Liver (tissue), 3 donors: ENCODE measurements at regions not wholly inside any gene's neighbourhood (a gene's known extent, or its start where the extent isn't known, plus 50 kb on each side); places are given as distances from the start of the nearest gene placed in this dataset.

Experiments used
- ATF3 ChIP-seq: IDR thresholded peaks from 2 replicates; pipeline ENCODE4 v1.6.1; 2016; ENCODE audit warnings: antibody characterized with exemption
- CTCF ChIP-seq: fragments of 150-350 bp; IDR thresholded peaks from 2 replicates; pipeline ENCODE4 v1.5.1; 2017; ENCODE audit warnings: improper control_type of control experiment, low read depth, low read length; ENCODE audit not compliant: missing input control
- EGR1 ChIP-seq, 2 donors: IDR thresholded peaks; 2 replicates each; pipeline ENCODE4 v1.6.1; 2016 to 2018; ENCODE audit warnings: antibody characterized with exemption in 2 of 2, low read depth in 2 of 2
- GABPA ChIP-seq, 2 donors: IDR thresholded peaks in 1 of 2; conservative IDR thresholded peaks in 1 of 2; 2 replicates each; pipeline ENCODE4 v1.6.1; 2016; ENCODE audit warnings: antibody characterized with exemption in 2 of 2, mild to moderate bottlenecking in 1 of 2, moderate library complexity in 1 of 2
- JUND ChIP-seq, 2 donors: IDR thresholded peaks; 2 replicates each; pipeline ENCODE4 v1.6.1; 2016; ENCODE audit warnings: antibody characterized with exemption in 2 of 2
- MAX ChIP-seq: IDR thresholded peaks from 2 replicates; pipeline ENCODE4 v1.6.1; 2016; ENCODE audit warnings: antibody characterized with exemption
- REST ChIP-seq: IDR thresholded peaks from 2 replicates; pipeline ENCODE4 v1.6.1; 2016; ENCODE audit warnings: antibody characterized with exemption, mild to moderate bottlenecking
- SP1 ChIP-seq: IDR thresholded peaks from 2 replicates; pipeline ENCODE4 v1.6.1; 2018; ENCODE audit warnings: antibody characterized with exemption, mild to moderate bottlenecking
- TAF1 ChIP-seq: conservative IDR thresholded peaks from 2 replicates; pipeline ENCODE4 v1.6.1; 2016; ENCODE audit warnings: antibody characterized with exemption, mild to moderate bottlenecking
- YY1 ChIP-seq: IDR thresholded peaks from 2 replicates; pipeline ENCODE4 v1.6.1; 2016; ENCODE audit warnings: antibody characterized with exemption, mild to moderate bottlenecking
- ZBTB33 ChIP-seq: IDR thresholded peaks from 2 replicates; pipeline ENCODE4 v1.6.1; 2016; ENCODE audit warnings: antibody characterized with exemption
- donor health status: healthy.
- donor health status: healthy.

- TF ChIP-seq MAX (no peak), CTCF (no peak), GABPA (IDR thresholded peaks at IDR 0.05 in 1 of 2, conservative IDR thresholded peaks at IDR 0.05 in 1 of 2) (no peak), EGR1 (IDR thresholded peaks at IDR 0.05; ENCODE audit: low read depth in 2 of 2) (no peak), REST (no peak), JUND (IDR thresholded peaks at IDR 0.05) (no peak), ATF3 (no peak), YY1 (no peak), TAF1 (no peak), ZBTB33 (no peak), SP1 (no peak)
These were observed 249.7 kb upstream of the OSR1 start for GRCh38 chr2:19607931-19608771.
